Suppressor macrophage treated with lipopolysaccharide for 1 hour (primary cell): ENCODE measurements at regions not wholly inside any gene's neighbourhood (a gene's known extent, or its start where the extent isn't known, plus 50 kb on each side); places are given as distances from the start of the nearest gene placed in this dataset.

Source experiments
- DNase-seq, 3 donors: peaks; one replicate each; pipeline ENCODE4 v3.0.0-alpha.2; 2020 to 2022

- no peak for DNase-seq
Observed at GRCh38 chr2:54360055-54360792, 95.9 kb upstream of the SPTBN1 start.

GRCh38 chr2:54364409-54364808 is 91.7 kb upstream of the SPTBN1 start:
- no peak for DNase-seq

DNA sequence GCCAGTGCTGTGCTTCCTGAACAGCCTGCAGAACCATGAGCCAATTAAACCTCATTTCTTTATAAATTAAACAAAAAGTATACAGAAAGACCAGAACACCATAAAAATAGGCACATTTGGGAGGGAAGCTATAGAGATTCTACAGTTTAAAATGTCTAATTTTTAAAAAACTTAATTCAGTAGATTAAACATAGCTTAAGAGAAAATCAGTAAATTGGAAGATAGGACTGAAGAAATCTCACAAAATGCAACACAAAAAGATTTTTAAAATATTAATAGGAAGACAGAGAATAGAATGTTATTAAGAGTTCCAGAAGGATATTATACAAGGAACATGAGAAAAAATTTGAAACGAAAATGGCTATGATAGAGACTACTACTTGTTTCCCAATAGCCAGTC is 90.5 kb upstream of the SPTBN1 start:
- no peak for DNase-seq

- DNase-seq = no peak
Observed at GRCh38 chr2:54366487-54367280, 89.4 kb upstream of the SPTBN1 start.

GRCh38 chr2:54370405-54371104 is 85.6 kb upstream of the SPTBN1 start:
- DNase-seq = no peak

DNA sequence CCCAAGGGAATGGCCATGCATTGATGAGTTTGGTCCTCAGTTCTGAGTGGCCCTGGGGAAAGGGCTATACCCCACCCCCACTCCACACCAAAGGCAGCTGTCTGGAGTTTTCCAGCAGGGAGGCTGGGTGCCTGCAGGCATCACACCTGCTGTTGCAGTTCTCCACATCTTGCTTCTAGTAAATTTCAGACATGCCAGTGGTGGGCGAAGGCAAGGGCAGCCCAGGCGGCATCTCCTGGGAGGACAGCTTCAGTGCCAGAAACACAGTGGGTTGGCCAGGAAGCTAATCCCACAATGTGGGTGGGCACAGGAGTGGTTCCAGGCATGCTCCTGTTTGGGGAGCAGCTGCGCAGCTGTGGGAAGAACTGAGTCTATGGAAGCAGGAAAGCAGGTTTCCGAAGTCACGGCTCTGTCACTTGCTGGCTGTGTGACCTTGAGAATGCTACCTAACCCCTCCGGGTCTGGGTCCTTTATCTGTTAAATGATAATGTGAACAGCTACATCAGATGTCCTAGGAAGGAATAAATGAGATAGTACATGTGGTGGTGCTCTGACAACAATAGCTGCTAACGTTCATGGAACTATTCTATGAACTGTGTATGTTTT is 84.6 kb upstream of the SPTBN1 start:
- DNase-seq = no peak

DNA sequence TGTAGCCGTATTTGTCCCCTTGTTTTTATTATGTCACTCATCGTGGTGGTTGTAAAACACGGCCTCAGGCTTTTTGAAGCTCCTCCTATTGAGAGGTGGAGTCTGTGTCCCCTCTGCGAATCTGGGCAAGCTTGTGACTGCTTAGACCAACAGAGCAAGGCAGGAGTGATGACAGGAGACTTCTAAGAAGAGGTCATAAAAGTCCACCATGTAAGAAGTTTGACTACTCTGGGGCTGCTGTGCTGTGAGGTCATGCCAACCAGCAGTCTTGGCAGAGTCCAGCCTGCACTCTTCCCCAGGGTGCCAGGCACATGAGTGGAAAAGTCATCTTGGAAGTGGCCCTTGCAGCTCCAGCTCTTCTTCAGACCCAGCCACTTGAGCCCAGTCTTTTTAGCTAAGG is 83.8 kb upstream of the SPTBN1 start:
- DNase-seq = no peak

- no peak for DNase-seq
Observed at GRCh38 chr2:54373855-54374254, 82.3 kb upstream of the SPTBN1 start.

GRCh38 chr2:54374591-54375364 is 81.3 kb upstream of the SPTBN1 start:
- no peak for DNase-seq

- no peak for DNase-seq
Observed at GRCh38 chr2:54377451-54377850, 78.7 kb upstream of the SPTBN1 start.

GRCh38 chr2:54377901-54378493 is 78.1 kb upstream of the SPTBN1 start:
- DNase-seq = no peak

DNA sequence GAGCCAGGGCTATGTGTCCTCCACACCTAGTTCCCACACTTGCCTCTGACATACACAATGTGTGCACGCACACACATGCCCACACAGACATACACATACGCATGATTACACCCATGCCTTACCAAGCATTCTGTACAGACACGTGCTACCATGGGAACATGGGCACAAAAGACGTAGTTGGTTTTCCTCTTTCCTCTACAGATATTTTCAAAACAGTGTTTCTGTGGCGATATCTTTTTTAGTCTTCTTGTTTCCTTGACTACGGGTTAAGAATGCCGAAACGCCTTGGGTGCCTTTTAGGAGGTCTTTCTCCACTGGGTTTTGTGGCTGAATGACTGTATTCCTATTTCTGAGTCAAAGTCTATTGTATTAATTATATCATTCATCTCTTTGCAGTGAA is 75.5 kb upstream of the SPTBN1 start:
- DNase-seq = no peak

- DNase-seq = no peak
Observed at GRCh38 chr2:54381293-54381692, 74.8 kb upstream of the SPTBN1 start.

DNA sequence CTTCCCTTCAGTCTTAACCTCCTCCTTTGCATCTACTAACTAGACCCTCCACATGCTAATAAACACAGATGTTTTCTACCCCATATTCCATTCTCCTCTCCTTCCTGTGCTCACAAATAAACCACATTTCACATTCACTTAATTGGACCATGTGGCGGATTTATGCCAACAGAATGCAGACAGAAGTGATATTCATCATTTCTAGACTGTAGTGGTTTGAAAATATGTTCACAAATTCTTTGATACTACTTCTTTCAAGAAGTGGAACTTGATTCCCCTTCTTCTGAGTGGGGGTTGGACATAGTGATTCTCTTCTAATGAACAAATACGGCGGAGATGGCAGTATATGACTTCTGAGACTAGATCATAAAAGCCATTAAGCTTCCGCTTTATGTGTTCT is 73.5 kb upstream of the SPTBN1 start:
- DNase-seq = no peak

DNA sequence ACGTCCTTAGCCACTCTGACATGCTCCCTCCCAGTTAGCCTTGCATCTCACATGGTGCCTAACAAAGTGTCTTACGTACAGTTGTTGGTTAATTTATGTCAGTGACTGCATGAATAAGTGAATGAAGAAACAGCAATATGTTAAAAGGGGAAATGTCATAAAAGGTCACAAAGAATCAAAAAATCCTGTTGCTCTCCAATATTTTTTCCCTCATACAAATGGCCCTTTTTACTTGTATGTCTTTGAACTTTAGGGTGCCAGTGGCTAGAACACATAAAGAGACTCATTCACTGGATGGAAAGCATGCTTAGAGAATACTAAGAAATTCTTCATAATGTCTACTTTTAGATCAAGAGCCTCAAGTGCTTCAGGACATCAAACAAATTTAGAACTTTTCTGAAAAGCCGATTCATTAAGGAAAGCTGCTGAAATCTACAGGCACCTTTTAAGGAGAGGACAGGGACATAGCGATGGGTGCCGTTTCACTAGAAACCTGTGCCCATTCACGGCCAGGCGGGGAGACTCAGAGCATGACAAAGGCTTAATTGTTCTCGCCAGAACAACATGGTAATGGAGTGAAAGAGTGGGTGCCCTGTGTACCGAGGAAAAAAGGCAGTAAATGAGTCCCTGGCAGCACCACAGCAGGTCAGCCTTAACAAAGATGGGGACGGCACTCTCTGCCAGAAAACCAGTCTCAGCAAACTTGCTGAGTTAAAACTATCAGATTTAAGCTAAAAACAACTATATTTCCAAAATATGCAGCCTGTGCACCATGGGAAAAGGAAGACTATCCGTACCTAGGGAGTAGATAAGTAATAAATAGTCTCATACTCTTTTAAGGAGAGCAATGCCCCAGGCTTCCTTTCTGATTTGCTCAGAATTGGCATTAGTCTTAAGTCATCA is 71.6 kb upstream of the SPTBN1 start:
- no peak for DNase-seq

- no peak for DNase-seq
Observed at GRCh38 chr2:54385271-54385670, 70.9 kb upstream of the SPTBN1 start.

- no peak for DNase-seq
Observed at GRCh38 chr2:54386585-54386984, 69.5 kb upstream of the SPTBN1 start.

GRCh38 chr2:54387059-54387991 is 68.8 kb upstream of the SPTBN1 start:
- no peak for DNase-seq

DNA sequence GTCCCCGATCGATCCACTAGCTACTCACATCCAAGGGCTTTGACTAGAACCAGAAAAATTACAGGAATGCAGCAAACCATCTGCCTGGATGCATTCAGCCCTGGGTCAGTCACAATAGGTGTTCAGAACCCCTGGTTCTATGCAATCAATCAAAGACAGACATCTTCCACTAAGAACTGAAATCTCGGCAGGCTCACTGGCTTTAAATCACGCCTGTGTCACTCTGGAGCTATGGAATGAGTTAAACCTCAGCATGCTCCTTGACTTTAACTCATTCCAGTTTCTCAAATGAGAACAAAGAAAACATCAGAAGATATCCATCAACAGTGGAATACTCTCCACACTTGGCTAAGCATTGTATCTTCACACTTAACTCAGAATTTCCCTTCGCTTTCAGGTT is 68.1 kb upstream of the SPTBN1 start:
- DNase-seq = no peak
